ENCODE measurements at regions not wholly inside any gene's neighbourhood (a gene's known extent, or its start where the extent isn't known, plus 50 kb on each side); places are given as distances from the start of the nearest gene placed in this dataset.

DNA sequence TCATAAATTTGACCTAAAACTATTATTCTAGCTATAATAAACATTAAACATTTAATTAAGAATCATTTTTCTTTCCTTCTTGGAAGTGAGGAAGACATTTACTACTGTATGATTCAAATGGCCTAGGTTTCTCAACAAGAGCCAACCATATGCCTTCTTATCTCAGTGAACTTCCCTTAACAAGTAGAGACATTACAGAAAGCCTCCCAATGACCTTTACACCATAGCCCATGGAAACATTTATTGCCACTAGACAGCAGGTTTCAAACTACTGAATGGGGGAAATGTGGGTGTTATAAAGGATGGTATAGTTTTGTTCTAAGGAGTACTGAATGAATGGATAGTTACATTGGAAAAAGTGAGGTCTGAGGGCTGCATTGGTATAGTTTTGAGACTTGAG lies 349.4 kb upstream of the SPRED2 start:
- no peak for ATAC-seq (ENCODE audit: low read depth)
- CTCF ChIA-PET = no interaction called here

More for the DNA sequence above, 349.4 kb upstream of the SPRED2 start:
- H2BK20ac ChIP-seq (ENCODE audit: low read depth, low read length) = no peak overlapping the region
- H3K18ac ChIP-seq (ENCODE audit: low read depth, low read length) = no peak overlapping the region
- no peaks in the 10 kb centered on the region for H3K36me3 ChIP-seq (ENCODE audit: control insufficient read depth, insufficient read depth, low read length)
- no peak overlapping the region for H3K4ac ChIP-seq (ENCODE audit: low read depth, low read length)
- in situ Hi-C loops (cut with MboI; ENCODE audit: low sequenced_read_pairs) = no loop called here
- POLR2A ChIA-PET (ENCODE audit: unreplicated experiment) = no interaction called here
- TF ChIP-seq CEBPB (IDR thresholded peaks at IDR 0.05; ENCODE audit: low read depth, low read length) (no peak), SMC3 (IDR thresholded peaks at IDR 0.05; ENCODE audit: low read depth, low read length) (no peak), NFE2L2 (IDR thresholded peaks at IDR 0.05; ENCODE audit: low read depth, low read length) (no peak)
- H3K27me3 ChIP-seq (ENCODE audit: control insufficient read depth, insufficient read depth, low read length) = peaks cover 5% of the 10 kb centered on the region
- dilution Hi-C loops (cut with HindIII; ENCODE audit: low sequenced_read_pairs, unreplicated experiment) = no loop called here
- H2AFZ ChIP-seq (replicated peaks; ENCODE audit: low read length, poor library complexity) = no peak overlapping the region
- intact Hi-C loops (cut with micrococcal nuclease) = no loop called here
- H3K4me3 ChIP-seq (ENCODE audit: insufficient read depth, low read depth, low read length) = no peak overlapping the region
- no peak overlapping the region for H4K5ac ChIP-seq (ENCODE audit: low read depth, low read length)
- H3K79me1 ChIP-seq (ENCODE audit: low read depth in 1 of 2, low read length in 2 of 2) = no peaks in the 10 kb centered on the region
- BruUV-seq (replicated peaks) = no TSS peak
- no peak overlapping the region for H3K56ac ChIP-seq (ENCODE audit: extremely low read depth, insufficient read depth, low read length)
- H2BK5ac ChIP-seq (ENCODE audit: low read depth, low read length, poor library complexity, severe bottlenecking) = no peak overlapping the region
- no peak overlapping the region for H3K4me2 ChIP-seq (ENCODE audit: low read depth, low read length)
- no peak overlapping the region for H2BK120ac ChIP-seq (ENCODE audit: low read depth, low read length)
- no peaks in the 10 kb centered on the region for H3K9me3 ChIP-seq (ENCODE audit: control insufficient read depth, insufficient read depth, low read length)
- no peak for DNase-seq
- no peak overlapping the region for H3K9ac ChIP-seq (ENCODE audit: low read depth, low read length)
- H3K23ac ChIP-seq (ENCODE audit: low read depth, low read length) = no peak overlapping the region
- H3K9me1 ChIP-seq (ENCODE audit: insufficient read depth, low read length) = no peaks in the 10 kb centered on the region
- no peak overlapping the region for H3K27ac ChIP-seq (ENCODE audit: insufficient read depth, low read length)
- no peaks in the 10 kb centered on the region for H3K4me1 ChIP-seq (ENCODE audit: control insufficient read depth, insufficient read depth, low read length)
- H4K20me1 ChIP-seq (ENCODE audit: insufficient read depth, low read length) = no peaks in the 10 kb centered on the region
- H2BK15ac ChIP-seq (ENCODE audit: low read depth, low read length) = no peak overlapping the region
- no peak overlapping the region for H4K91ac ChIP-seq (ENCODE audit: insufficient read depth, low read depth, low read length)
- no peak overlapping the region for H4K8ac ChIP-seq (ENCODE audit: low read depth in 2 of 2, low read length in 2 of 2)
- no peak overlapping the region for H3K14ac ChIP-seq (replicated peaks; ENCODE audit: low read depth, low read length)
- H2AK5ac ChIP-seq (ENCODE audit: low read depth, low read length) = no peak overlapping the region
- no peak overlapping the region for H2AK9ac ChIP-seq (replicated peaks; ENCODE audit: low read depth, low read length, poor library complexity)

Data from IMR-90 (cell line).